H1 (cell line): ENCODE measurements at regions not wholly inside any gene's neighbourhood (a gene's known extent, or its start where the extent isn't known, plus 50 kb on each side); places are given as distances from the start of the nearest gene placed in this dataset.
"Not testable (repeated sequence)": the region's sequence is repeated elsewhere in the genome, so short reads cannot be mapped to it uniquely, and the experiment has no call there.

ENCODE experiments used
- CTCF ChIA-PET: fragments of 300-600 bp; sonication (Branson Sonifier 250); formaldehyde crosslinking; loops from one replicate; lab custom pipeline; 2021; ENCODE audit not compliant: partially characterized antibody; lab: Charles Lee
- POLR2A ChIA-PET: fragments of 300-600 bp; sonication (Branson Sonifier 250); formaldehyde crosslinking; loops from one replicate; lab custom pipeline; 2021; ENCODE audit warnings: inconsistent platforms; ENCODE audit not compliant: partially characterized antibody; lab: Charles Lee
- DNase-seq, 2 experiments: peaks; one replicate each; pipeline versions ENCODE4 v3.0.0 to v3.0.0-alpha.2; 2010 to 2022; ENCODE audit warnings: low spot score in 2 of 2, low read depth in 1 of 2, mixed read lengths in 1 of 2
- FAIRE-seq: peaks from 2 replicates; lab custom pipeline; 2011; peaks lifted over from hg19 to GRCh38; lab: Jason Lieb, UNC
- H2AFZ ChIP-seq: 2 replicates; pipeline ENCODE4 v1.8.1; 2012; ENCODE audit warnings: low read length, inconsistent platforms
- H2AK5ac ChIP-seq: 2 replicates; pipeline ENCODE4 v1.6.1; 2013; ENCODE audit warnings: low read depth, low read length
- H2BK120ac ChIP-seq: replicated peaks from 2 replicates; pipeline ENCODE3; 2013; ENCODE audit warnings: low read depth, low read length, inconsistent platforms
- H2BK12ac ChIP-seq: 2 replicates; pipeline ENCODE4 v1.6.1; 2013; ENCODE audit warnings: low read depth, low read length
- H2BK15ac ChIP-seq: 2 replicates; pipeline ENCODE4 v1.6.1; 2013; ENCODE audit warnings: low read length
- H2BK20ac ChIP-seq: 2 replicates; pipeline ENCODE4 v1.6.1; 2013; ENCODE audit warnings: low read length
- H2BK5ac ChIP-seq: 2 replicates; pipeline ENCODE4 v1.6.1; 2013; ENCODE audit warnings: low read depth, low read length
- H3K14ac ChIP-seq: 2 replicates; pipeline ENCODE4 v1.6.1; 2013; ENCODE audit warnings: inconsistent platforms; ENCODE audit not compliant: insufficient read length
- H3K18ac ChIP-seq: 2 replicates; pipeline ENCODE4 v1.6.1; 2013; ENCODE audit warnings: low read length; ENCODE audit errors: extremely low read depth
- H3K23ac ChIP-seq: 2 replicates; pipeline ENCODE4 v1.6.1; 2013; ENCODE audit warnings: inconsistent platforms; ENCODE audit not compliant: insufficient read length
- H3K23me2 ChIP-seq: 2 replicates; pipeline ENCODE4 v1.6.1; 2013; ENCODE audit warnings: low read depth, low read length
- H3K27ac ChIP-seq: 2 replicates; pipeline ENCODE4 v1.6.1; 2011; ENCODE audit warnings: low read depth, low read length, inconsistent platforms
- H3K27me3 ChIP-seq, 4 experiments: replicated peaks in 1 of 4; 1 replicate in 1 of 4; 2 replicates in 3 of 4; pipeline versions ENCODE4 v1.6.1 to v1.8.1; 2011 to 2013; ENCODE audit warnings: low read length in 3 of 4, mild to moderate bottlenecking in 3 of 4, inconsistent platforms in 2 of 4, mixed read lengths in 2 of 4, moderate library complexity in 1 of 4; ENCODE audit not compliant: control insufficient read depth in 3 of 4, insufficient read depth in 3 of 4; ENCODE audit errors: extremely low read depth in 1 of 4
- H3K36me3 ChIP-seq, 4 experiments: 2 replicates each; pipeline versions ENCODE4 v1.6.1 to v1.8.1; 2011 to 2013; ENCODE audit warnings: mild to moderate bottlenecking in 4 of 4, low read length in 3 of 4, moderate library complexity in 2 of 4, control low read depth in 1 of 4, inconsistent platforms in 1 of 4; ENCODE audit not compliant: insufficient read depth in 4 of 4, control insufficient read depth in 2 of 4
- H3K4ac ChIP-seq: replicated peaks from 2 replicates; pipeline ENCODE3; 2013; ENCODE audit warnings: low read length, low read depth, mixed read lengths, inconsistent platforms; ENCODE audit not compliant: insufficient read length
- H3K4me1 ChIP-seq, 4 experiments: replicated peaks in 1 of 4; 1 replicate in 1 of 4; 2 replicates in 3 of 4; pipeline versions ENCODE4 v1.6.1 to v1.8.1; 2011 to 2013; ENCODE audit warnings: low read length in 3 of 4, inconsistent platforms in 2 of 4, mixed read lengths in 1 of 4; ENCODE audit not compliant: insufficient read depth in 4 of 4, control insufficient read depth in 3 of 4
- H3K4me2 ChIP-seq, 2 experiments: 2 replicates each; pipeline versions ENCODE4 v1.6.1 to v1.8.1; 2011 to 2013; ENCODE audit warnings: low read depth in 2 of 2, low read length in 2 of 2, control low read depth in 1 of 2, inconsistent platforms in 1 of 2, mild to moderate bottlenecking in 1 of 2; ENCODE audit not compliant: insufficient read depth in 1 of 2
- H3K4me3 ChIP-seq, 4 experiments: fragments of 200-600, 300-600 bp in 1 of 4; sonication (generic), shearing (Covaris generic), sonication (Bioruptor Twin) in 1 of 4; 2 replicates each; pipeline versions ENCODE4 v1.5.1 to v1.8.1; 2011 to 2016; ENCODE audit warnings: low read length in 4 of 4, low read depth in 3 of 4, control low read depth in 2 of 4, inconsistent platforms in 2 of 4, mild to moderate bottlenecking in 2 of 4, mixed read lengths in 1 of 4, moderate library complexity in 1 of 4; ENCODE audit not compliant: insufficient read depth in 2 of 4; ENCODE audit errors: extremely low read depth in 1 of 4
- H3K56ac ChIP-seq: replicated peaks from 2 replicates; pipeline ENCODE3; 2013; ENCODE audit warnings: low read depth, mild to moderate bottlenecking, mixed read lengths, low read length, inconsistent platforms; ENCODE audit not compliant: insufficient read length
- H3K79me1 ChIP-seq: 2 replicates; pipeline ENCODE4 v1.6.1; 2013; ENCODE audit warnings: low read depth, low read length, control low read depth
- H3K79me2 ChIP-seq, 2 experiments: 2 replicates each; pipeline versions ENCODE4 v1.6.1 to v1.8.1; 2012 to 2013; ENCODE audit warnings: low read length in 2 of 2, mild to moderate bottlenecking in 2 of 2, inconsistent platforms in 1 of 2; ENCODE audit not compliant: insufficient read depth in 2 of 2, control insufficient read depth in 1 of 2
- H3K9ac ChIP-seq, 4 experiments: replicated peaks in 1 of 4; 1 replicate in 1 of 4; 2 replicates in 3 of 4; pipeline versions ENCODE4 v1.6.1 to v1.8.1; 2011 to 2013; ENCODE audit warnings: low read depth in 3 of 4, low read length in 3 of 4, control low read depth in 2 of 4, mild to moderate bottlenecking in 2 of 4, moderate library complexity in 2 of 4, inconsistent platforms in 1 of 4; ENCODE audit errors: extremely low read depth in 1 of 4
- H3K9me3 ChIP-seq, 2 experiments: 2 replicates each; pipeline versions ENCODE4 v1.6.1 to v1.8.1; 2012 to 2013; ENCODE audit warnings: mild to moderate bottlenecking in 2 of 2, moderate library complexity in 2 of 2, control low read depth in 1 of 2, inconsistent platforms in 1 of 2, low read depth in 1 of 2, low read length in 1 of 2, mixed read lengths in 1 of 2; ENCODE audit not compliant: insufficient read depth in 2 of 2
- H4K20me1 ChIP-seq, 2 experiments: replicated peaks in 1 of 2; 2 replicates each; pipeline versions ENCODE3 to v1.8.1; 2011 to 2013; ENCODE audit warnings: inconsistent platforms in 2 of 2, low read length in 2 of 2, mild to moderate bottlenecking in 1 of 2; ENCODE audit not compliant: insufficient read depth in 2 of 2, control insufficient read depth in 1 of 2
- H4K5ac ChIP-seq: 2 replicates; pipeline ENCODE4 v1.6.1; 2013; ENCODE audit warnings: low read length, low read depth, mixed read lengths, inconsistent platforms; ENCODE audit not compliant: insufficient read length
- H4K8ac ChIP-seq: 2 replicates; pipeline ENCODE4 v1.8.0; 2013; ENCODE audit warnings: mild to moderate bottlenecking, moderate library complexity, low read length, inconsistent platforms; ENCODE audit not compliant: insufficient read depth; ENCODE audit errors: extremely low read depth
- H4K91ac ChIP-seq: replicated peaks from 2 replicates; pipeline ENCODE3; 2013; ENCODE audit warnings: low read length, mixed read lengths, inconsistent platforms; ENCODE audit not compliant: insufficient read length
- WGBS, 2 experiments: shearing (Covaris generic) in 1 of 2; methylation state at CpG; one replicate each; pipeline versions ENCODE4 v1.1.6 to v1.1.7; 2013 to 2015; ENCODE audit warnings: low lambda C conversion rate in 2 of 2, mixed read lengths in 2 of 2, inconsistent platforms in 1 of 2, low coverage in 1 of 2, missing lambda C conversion rate in 1 of 2; ENCODE audit not compliant: insufficient replicate concordance in 2 of 2, insufficient coverage in 1 of 2, insufficient read length in 1 of 2; ENCODE audit errors: extremely low coverage in 1 of 2, missing lambda C conversion rate in 1 of 2; 5-methylcytosine and 5-hydroxymethylcytosine counted together

DNA sequence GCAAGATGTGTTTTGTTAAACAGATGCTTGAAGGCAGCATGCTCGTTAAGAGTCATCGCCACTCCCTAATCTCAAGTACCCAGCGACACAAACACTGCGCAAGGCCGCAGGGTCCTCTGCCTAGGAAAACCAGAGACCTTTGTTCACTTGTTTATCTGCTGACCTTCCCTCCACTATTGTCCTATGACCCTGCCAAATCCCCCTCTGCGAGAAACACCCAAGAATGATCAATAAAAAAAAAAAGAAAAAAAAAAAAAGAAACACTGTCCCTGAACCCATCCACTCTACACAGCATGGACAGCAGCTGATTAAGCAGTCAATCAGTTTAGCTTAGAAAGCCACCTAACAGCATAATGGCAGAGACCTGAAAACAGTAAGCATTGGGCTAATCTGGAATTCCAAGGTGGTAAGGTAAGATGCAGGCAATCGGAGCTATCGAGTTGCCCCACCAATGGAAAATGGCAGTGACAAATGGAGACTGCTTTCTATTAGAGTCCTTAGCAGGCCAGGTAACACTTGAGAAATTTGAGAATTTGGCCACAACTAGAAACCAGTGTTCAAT lies 89.9 kb upstream of the FOXN3 start:
- H2BK120ac ChIP-seq, H2AFZ ChIP-seq, H3K4me1 ChIP-seq, H3K27me3 ChIP-seq, H4K5ac ChIP-seq, FAIRE-seq, DNase-seq, H3K27ac ChIP-seq, H3K18ac ChIP-seq, H3K56ac ChIP-seq, H3K36me3 ChIP-seq, H3K9me3 ChIP-seq, H3K14ac ChIP-seq, H2BK5ac ChIP-seq, H2AK5ac ChIP-seq, H4K8ac ChIP-seq, CTCF ChIA-PET, H3K79me1 ChIP-seq, H3K23me2 ChIP-seq, H3K4me3 ChIP-seq, H3K9ac ChIP-seq, H2BK20ac ChIP-seq, H3K4me2 ChIP-seq, H4K91ac ChIP-seq, H3K23ac ChIP-seq, H2BK15ac ChIP-seq, H3K4ac ChIP-seq, H2BK12ac ChIP-seq, H4K20me1 ChIP-seq: not testable (repeated sequence)
- 94% methylated on average over 7 of the region's 8 CpGs; no CpG with 5 or more reads in 1 of the 2 experiments for WGBS, 2 experiments
- POLR2A ChIA-PET: interaction anchor here (1.1 kb wide), 1 partner anchor 9 kb away, joined by 3 read pairs; no protein-coding TSS in a partner anchor
- H3K79me2 ChIP-seq: peaks cover 0 to 46% of the 10 kb centered on the region in 2 experiments; a peak in 2 of 4 replicates
